ENCODE measurements at regions not wholly inside any gene's neighbourhood (a gene's known extent, or its start where the extent isn't known, plus 50 kb on each side); places are given as distances from the start of the nearest gene placed in this dataset.
A peak's percentile ranks its signal among the peaks of the same experiment; 100 is the strongest.

GRCh38 chr7:113452245-113452644, 333.9 kb upstream of the SMIM30 start:
- no peak for DNase-seq

DNA sequence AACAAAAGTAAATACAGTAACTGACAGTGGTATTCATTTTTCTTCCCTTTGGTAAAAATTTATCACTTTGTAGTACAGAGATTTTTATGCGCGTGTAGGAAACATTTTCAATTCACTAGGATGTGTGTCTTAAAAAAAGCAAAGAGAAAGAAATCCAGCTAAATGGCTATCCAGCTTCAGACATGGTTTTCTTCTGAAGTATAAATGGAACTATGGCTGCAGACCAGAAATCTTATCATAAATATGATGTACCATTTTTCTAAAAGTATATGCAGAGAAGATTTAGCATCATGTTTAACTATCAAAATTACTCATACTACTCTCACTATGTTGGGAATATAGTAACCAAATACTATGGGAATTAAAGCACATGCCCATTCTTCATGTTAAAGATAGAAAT, 328.4 kb upstream of the SMIM30 start:
- DNase-seq = no peak

GRCh38 chr7:113446391-113446790, 328.0 kb upstream of the SMIM30 start:
- DNase-seq = no peak

- DNase-seq = no peak
These were observed 325.9 kb upstream of the SMIM30 start for GRCh38 chr7:113444261-113444660.

DNA sequence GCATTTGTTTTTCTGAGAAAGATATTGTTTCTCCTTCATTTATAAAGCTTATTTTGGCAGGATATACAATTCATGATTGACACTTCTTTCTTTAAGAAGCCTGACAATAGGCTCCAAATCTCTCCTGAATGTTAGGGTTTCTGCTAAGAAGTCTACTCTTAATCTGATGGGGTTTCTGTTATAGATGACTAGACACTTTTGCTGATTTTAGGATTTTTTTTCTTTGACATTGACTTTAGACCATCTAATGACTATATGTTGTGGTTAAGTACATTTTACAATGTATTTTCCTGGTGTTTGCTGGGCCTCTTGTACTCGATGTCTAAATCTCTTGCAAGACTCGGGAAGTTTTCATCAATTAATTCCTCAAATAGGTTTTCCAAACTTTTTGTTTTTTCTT, 321.8 kb upstream of the SMIM30 start:
- DNase-seq = no peak

- DNase-seq = no peak
These were observed 313.1 kb upstream of the SMIM30 start for GRCh38 chr7:113431406-113431805.

GRCh38 chr7:113424185-113424817, 305.9 kb upstream of the SMIM30 start:
- no peak for DNase-seq

DNA sequence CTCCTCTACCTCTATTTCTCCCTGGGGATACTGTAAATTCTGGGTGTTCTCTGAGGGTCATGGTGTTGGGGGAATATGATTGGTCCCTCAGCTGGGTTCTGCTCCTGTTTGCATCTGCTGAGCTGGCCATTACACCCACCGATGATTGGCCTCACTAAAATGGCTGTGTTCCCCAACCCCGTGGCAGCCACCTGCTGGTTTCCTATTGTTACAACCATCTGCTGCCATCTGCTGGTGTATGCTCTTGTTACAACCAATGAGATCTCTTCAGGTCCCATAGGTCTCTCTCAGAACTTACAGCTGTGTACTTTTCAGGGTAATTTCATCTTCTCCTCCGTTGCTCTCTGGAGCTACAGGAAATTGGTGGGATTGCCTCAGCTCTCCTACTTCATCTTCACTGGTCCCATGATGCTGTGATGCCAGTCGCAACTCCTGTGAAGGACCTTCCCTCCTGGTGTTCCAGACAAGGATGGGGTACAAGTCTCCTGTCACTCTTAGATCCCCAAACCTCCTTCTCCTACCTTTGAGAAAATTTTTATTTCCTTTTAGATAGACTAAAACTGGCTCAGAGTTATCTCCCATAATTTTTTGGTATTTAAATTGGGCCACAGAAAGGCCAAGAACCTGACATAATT, 303.5 kb upstream of the SMIM30 start:
- DNase-seq = peak; percentile 77

- no peak for DNase-seq
These were observed 296.2 kb upstream of the SMIM30 start for GRCh38 chr7:113414401-113415035.

DNA sequence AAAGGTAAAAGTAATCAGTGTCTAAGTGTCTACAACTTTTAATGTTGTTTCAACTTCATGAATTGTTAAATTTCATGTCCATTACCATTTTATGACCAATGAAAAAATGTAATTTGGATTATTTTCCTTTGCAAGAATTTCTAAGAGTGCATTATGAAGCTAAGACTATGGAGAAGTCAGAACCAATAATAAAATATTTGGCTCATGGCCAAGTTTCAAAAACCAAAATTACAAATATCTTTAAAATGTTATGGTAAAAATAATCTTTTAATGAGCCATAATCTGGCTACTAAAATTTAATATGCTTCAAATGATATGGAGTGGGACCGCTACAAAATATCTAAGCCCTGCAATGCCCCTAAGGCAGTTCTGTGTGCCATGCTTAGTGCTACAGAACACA, 294.1 kb upstream of the SMIM30 start:
- DNase-seq = no peak

- DNase-seq = no peak
These were observed 292.4 kb upstream of the SMIM30 start for GRCh38 chr7:113410796-113411195.

- DNase-seq = no peak
These were observed 290.6 kb upstream of the SMIM30 start for GRCh38 chr7:113408999-113409398.

DNA sequence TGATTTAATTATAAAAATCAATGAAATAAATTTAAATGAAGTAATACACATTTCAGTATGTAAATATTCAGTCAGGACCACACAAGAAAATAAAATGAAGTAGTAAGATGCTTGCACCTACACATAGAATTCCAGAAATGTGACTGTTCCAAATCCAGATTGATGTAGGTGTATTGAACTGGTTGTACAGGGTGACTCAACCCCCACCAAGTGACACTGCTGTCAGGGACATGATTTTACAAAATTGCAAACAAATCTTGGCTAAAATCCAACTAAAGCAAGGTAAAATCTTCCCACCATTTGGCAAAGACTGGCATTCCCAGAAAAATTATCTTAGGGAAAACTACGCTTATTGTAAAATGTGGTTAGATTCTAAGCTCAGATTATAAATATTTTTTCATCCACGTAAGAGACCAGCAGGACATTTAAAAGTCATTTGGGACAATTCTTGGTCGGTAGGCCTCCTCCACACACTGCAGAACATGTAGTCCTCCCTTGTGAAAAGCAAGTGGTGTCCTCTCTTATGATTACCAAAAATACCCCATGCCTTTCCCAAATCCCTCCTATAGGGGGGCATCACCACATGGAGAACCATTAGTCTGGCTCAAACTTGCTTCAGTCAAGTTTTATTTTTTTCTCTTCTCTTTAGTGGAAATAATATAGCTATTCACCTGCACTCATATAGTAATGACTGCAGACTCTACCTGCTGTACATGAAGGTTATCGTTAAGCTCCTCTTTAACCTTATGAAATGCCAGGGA, 287.1 kb upstream of the SMIM30 start:
- no peak for DNase-seq

GRCh38 chr7:113404245-113404644, 285.9 kb upstream of the SMIM30 start:
- DNase-seq = no peak

- DNase-seq = no peak
These were observed 284.1 kb upstream of the SMIM30 start for GRCh38 chr7:113402482-113402881.

DNA sequence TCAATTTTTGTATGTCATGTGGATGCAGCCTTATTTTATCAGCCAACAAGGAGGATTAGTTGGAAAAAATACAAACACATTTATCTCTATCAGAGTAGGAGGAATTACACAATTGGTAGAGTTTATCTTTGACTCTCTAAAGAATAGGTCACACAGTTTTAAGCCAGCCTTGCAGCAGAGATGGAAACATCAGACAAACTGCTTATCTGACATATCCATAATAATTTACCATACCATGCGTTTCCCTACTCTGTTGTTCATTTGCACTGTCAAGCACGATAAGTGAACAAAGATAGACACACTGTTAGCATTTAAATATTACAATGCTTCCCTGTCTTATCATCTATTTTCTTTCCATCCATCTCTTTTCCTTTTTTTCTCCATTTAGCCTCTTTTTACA, 283.7 kb upstream of the SMIM30 start:
- DNase-seq = no peak

DNA sequence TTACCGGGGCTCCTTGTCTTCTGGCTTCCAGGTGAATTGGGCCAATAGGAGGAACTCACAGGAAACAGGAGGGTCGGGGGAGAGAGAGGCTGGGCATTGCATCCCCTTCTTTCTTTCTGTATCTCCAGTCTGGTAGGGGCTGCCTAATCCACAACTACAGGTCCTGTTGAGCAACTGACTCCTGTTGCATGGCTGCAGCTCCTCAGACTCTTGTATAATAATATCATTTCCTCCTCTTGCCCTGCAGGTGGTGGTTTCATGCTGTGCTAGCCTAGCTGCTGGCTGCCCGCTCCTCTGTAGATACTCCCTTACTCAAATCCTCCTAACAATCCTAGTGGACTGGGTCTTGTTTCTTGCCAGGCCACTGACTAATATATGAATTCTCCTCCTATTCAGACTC, 276.5 kb upstream of the SMIM30 start:
- no peak for DNase-seq

- no peak for DNase-seq
These were observed 274.6 kb upstream of the SMIM30 start for GRCh38 chr7:113392841-113393540.

DNA sequence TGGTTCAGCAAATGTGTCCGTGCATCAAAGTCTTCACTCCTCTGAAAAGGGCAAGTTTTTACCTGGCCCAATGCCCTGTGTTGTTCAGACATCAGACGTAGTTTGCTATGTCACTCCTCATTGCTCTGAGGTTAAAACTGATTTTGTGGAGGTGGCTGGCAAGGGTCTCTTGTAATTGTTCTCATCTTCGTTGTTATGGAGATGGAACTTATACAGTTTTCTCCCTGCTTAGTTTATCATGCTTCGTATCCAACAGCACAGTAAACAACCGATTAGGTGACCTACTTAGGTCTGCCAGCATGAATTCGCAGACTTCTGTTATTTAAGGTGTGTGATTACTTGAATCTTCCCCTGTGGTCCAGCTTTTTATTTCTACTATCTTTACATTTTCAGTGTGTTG, 274.1 kb upstream of the SMIM30 start:
- DNase-seq = no peak

- no peak for DNase-seq
These were observed 270.8 kb upstream of the SMIM30 start for GRCh38 chr7:113389112-113389646.

DNA sequence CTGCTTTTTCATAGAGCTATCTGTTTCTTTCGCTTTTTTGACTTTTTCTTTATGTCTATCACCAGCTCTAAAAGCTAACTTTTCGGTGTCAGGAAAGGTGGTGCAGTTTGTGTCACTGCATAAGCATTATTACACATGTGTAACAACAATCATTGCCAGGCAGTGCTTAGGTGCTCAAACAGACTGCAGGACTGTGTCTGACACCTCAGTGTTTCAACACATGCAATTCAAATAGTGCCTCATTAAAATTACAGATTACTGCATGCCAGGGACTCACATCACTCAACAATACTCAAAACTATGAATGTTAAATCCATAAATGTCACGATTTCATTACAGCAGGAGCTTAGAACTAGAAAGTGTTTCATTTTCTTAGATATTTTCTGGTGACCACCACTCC, 265.3 kb upstream of the SMIM30 start:
- DNase-seq = no peak

GRCh38 chr7:113379746-113380145, 261.4 kb upstream of the SMIM30 start:
- no peak for DNase-seq

DNA sequence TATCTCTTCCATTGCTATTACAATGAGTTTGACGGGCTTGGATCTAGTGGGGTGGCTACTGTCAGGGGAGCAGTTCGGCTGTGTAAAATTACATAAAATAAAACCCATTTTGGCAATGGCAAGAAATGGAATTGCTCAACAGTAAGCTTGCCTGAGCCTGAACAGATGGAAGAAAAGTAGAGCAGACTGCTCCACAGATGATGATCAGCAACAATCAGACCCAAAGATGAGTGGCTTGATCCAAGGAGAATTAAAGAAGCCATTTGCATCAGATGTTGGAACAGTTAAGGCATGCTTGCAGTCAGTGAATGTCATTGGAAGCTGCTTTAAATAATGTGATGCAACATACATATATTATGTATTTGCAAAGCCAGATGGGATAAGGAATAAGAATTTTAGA, 256.6 kb upstream of the SMIM30 start:
- no peak for DNase-seq
